Immature natural killer cell (primary cell): ENCODE measurements at regions not wholly inside any gene's neighbourhood (a gene's known extent, or its start where the extent isn't known, plus 50 kb on each side); places are given as distances from the start of the nearest gene placed in this dataset.

Experiments used
- DNase-seq, 3 donors: peaks; one replicate each; pipeline ENCODE4 v3.0.0; 2022; ENCODE audit warnings: mixed read lengths in 1 of 3
- H3K27ac Mint-ChIP-seq, 6 donors: one replicate each; pipeline ENCODE4 v1.8.0; 2020; ENCODE audit warnings: mixed read lengths in 6 of 6, mild to moderate bottlenecking in 5 of 6, inconsistent platforms in 4 of 6, moderate library complexity in 3 of 6
- H3K27me3 Mint-ChIP-seq, 3 donors: one replicate each; pipeline ENCODE4 v1.8.0; 2020 to 2021; ENCODE audit warnings: low read depth in 3 of 3, mild to moderate bottlenecking in 3 of 3, mixed read lengths in 3 of 3, moderate library complexity in 3 of 3, inconsistent platforms in 1 of 3
- H3K36me3 Mint-ChIP-seq, 3 donors: one replicate each; pipeline ENCODE4 v1.8.0; 2020; ENCODE audit warnings: mixed read lengths in 3 of 3, inconsistent platforms in 2 of 3, mild to moderate bottlenecking in 2 of 3
- H3K4me1 Mint-ChIP-seq, 2 donors: one replicate each; pipeline ENCODE4 v1.8.0; 2020; ENCODE audit warnings: inconsistent platforms in 2 of 2, mild to moderate bottlenecking in 2 of 2, mixed read lengths in 2 of 2, moderate library complexity in 1 of 2
- H3K4me3 Mint-ChIP-seq, 5 donors: one replicate each; pipeline ENCODE4 v1.8.0; 2020; ENCODE audit warnings: mild to moderate bottlenecking in 5 of 5, mixed read lengths in 5 of 5, inconsistent platforms in 3 of 5, moderate library complexity in 3 of 5
- H3K9me3 Mint-ChIP-seq, 6 donors: one replicate each; pipeline ENCODE4 v1.8.0; 2020; ENCODE audit warnings: mild to moderate bottlenecking in 6 of 6, mixed read lengths in 6 of 6, inconsistent platforms in 4 of 6, moderate library complexity in 3 of 6

DNA sequence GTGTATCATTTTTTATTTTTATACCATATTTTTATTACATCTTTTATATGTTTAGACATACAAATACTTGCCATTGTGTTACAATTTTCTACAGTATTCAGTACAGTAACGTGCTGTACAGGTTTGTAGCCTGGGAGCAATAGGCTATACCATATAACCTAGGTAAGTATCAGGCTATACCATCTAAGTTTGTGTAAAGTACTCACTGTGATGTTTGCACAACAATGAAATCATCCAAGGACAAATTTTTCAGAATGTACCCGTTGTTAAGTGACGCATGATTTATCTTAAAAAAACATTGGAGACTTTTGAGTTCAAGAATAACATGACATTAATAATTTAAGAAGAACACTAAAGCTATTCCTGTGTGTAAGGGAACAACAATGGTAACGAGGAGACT, 96.0 kb upstream of the LEF1 start:
- H3K9me3 Mint-ChIP-seq: peaks cover 0 to 9% (median 0%) of the 10 kb centered on the region in 6 donors
- peaks cover 0 to 5% (median 3%) of the 10 kb centered on the region in 3 donors for H3K27me3 Mint-ChIP-seq
- H3K36me3 Mint-ChIP-seq: no peaks in the 10 kb centered on the region
- H3K27ac Mint-ChIP-seq: no peak overlapping the region
- DNase-seq: no peak
- no peak overlapping the region for H3K4me3 Mint-ChIP-seq
- no peaks in the 10 kb centered on the region for H3K4me1 Mint-ChIP-seq

DNA sequence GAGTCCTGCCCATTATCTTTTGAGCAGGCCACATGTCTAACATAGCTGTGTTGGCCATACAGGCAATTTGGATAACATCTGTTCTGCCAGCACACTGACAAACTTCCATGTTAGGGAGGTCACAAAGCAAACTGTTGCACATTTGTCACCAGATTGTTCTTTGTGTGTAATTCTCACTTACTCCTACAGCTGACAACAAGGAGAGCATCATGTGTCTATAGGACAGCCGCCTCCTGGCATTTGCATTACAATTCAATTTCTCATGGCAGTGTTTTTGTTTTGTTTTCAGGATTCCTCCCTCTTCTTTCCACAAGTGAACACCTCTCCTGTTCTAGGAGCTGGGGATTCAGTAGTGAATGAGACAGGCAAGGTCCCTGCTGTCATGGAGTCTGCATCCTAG, 94.3 kb upstream of the LEF1 start:
- no peak overlapping the region for H3K4me3 Mint-ChIP-seq
- H3K9me3 Mint-ChIP-seq: peaks cover 0 to 6% (median 0%) of the 10 kb centered on the region in 6 donors
- H3K4me1 Mint-ChIP-seq: no peaks in the 10 kb centered on the region
- peaks cover 0 to 8% (median 4%) of the 10 kb centered on the region in 3 donors for H3K27me3 Mint-ChIP-seq
- H3K36me3 Mint-ChIP-seq: no peaks in the 10 kb centered on the region
- no peak for DNase-seq
- no peak overlapping the region for H3K27ac Mint-ChIP-seq

DNA sequence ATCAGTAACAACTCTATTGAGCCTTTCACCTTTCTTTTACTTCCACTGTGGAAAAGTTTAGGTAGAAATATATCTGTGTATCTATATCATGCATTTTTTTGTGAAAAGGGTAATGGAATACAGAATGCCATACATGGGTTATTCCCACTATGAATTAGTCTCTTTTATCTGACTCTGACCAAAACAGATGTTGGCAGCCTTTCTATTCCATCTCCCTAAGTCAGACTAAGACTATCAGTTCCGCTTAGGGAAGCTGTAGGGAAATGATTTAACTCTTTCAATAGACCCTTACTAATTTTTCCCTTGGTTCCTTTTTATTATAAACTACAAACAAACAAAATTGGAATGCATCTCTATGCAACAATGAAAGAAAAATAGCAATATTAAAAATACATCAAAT, 92.3 kb upstream of the LEF1 start:
- Mint-ChIP-seq H3K9me3 (peaks cover 0 to 6% (median 0%) of the 10 kb centered on the region in 6 donors), H3K27ac (no peak overlapping the region), H3K36me3 (no peaks in the 10 kb centered on the region), H3K27me3 (peaks cover 0 to 5% (median 2%) of the 10 kb centered on the region in 3 donors), H3K4me3 (no peak overlapping the region), H3K4me1 (no peaks in the 10 kb centered on the region)
- DNase-seq: no peak

DNA sequence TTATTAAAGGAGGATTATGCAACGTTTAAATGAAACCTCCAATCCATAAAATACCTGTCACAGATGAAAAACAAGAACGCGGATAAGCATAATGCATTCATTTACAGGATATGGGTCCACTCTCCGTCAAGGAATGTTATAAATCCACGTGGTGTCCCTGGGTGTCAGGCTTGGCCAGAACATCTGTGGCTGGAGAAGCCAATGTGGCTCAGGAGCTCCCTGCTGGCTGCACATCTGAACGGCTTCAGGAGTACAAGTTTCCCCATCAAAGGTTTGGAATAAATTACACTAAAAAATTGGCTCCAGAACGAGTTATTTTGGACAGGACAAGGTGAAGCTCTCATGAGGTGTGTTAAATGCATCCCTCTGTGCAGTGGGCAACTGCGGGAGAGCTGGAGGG, 87.8 kb upstream of the LEF1 start:
- no peak overlapping the region for H3K27ac Mint-ChIP-seq

DNA sequence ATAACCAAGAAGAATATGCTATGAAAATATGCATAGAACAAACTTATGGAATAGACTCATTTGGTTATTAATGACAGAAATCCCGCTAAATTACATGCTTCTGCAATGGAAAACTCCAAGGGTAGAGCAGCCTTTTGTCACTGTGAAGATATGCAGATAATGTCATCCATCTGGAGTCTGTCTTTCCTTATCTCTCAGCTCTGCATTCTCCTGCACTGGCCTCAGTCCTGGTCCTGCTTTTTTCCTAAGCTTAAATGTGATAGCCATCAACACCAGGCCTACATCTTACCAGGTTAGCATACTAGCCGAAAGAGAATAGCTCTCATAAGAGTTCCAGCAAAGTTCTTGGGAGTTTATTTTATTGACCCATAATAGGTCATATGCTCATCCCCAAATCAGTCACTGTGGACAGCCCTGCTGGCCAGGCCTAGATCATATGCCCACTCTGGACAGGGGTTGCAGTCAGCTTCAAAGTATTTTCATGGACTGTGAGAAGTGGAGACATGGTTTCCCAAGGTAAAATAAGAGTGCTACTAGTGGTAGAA, 86.5 kb upstream of the LEF1 start:
- Mint-ChIP-seq H3K36me3 (no peaks in the 10 kb centered on the region), H3K4me1 (no peaks in the 10 kb centered on the region), H3K27me3 (peaks cover 0 to 5% (median 3%) of the 10 kb centered on the region in 3 donors), H3K27ac (no peak overlapping the region), H3K9me3 (no peaks in the 10 kb centered on the region), H3K4me3 (no peak overlapping the region)
- DNase-seq: no peak

More for the DNA sequence above, 87.8 kb upstream of the LEF1 start:
- H3K9me3 Mint-ChIP-seq: no peaks in the 10 kb centered on the region
- H3K36me3 Mint-ChIP-seq: no peaks in the 10 kb centered on the region
- no peaks in the 10 kb centered on the region for H3K4me1 Mint-ChIP-seq
- no peak for DNase-seq
- peaks cover 0 to 5% (median 3%) of the 10 kb centered on the region in 3 donors for H3K27me3 Mint-ChIP-seq
- H3K4me3 Mint-ChIP-seq: no peak overlapping the region

DNA sequence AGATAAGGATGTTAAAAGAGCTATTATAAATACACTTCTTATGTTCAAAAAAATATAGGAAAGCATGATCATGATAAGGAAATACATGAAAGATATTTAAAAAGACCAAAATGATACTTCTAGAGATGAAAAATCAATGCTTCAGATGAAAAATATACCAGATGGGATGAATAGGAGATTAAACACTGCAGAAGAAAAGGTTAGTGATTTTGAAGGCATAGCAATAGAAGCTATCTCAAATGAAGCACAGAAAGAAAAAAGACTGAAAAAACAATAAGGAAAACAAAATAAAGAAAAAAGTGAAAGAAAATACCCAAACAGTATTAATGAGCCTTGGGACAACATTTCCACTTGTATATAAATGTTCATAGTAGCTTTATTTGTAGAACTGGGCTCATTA, 80.7 kb upstream of the LEF1 start:
- H3K27me3 Mint-ChIP-seq: peaks cover 0 to 7% (median 0%) of the 10 kb centered on the region in 3 donors
- no peak for DNase-seq
- no peaks in the 10 kb centered on the region for H3K4me1 Mint-ChIP-seq
- H3K27ac Mint-ChIP-seq: no peak overlapping the region
- H3K9me3 Mint-ChIP-seq: peaks cover 0 to 5% (median 3%) of the 10 kb centered on the region in 6 donors
- H3K4me3 Mint-ChIP-seq: no peak overlapping the region
- H3K36me3 Mint-ChIP-seq: no peaks in the 10 kb centered on the region

DNA sequence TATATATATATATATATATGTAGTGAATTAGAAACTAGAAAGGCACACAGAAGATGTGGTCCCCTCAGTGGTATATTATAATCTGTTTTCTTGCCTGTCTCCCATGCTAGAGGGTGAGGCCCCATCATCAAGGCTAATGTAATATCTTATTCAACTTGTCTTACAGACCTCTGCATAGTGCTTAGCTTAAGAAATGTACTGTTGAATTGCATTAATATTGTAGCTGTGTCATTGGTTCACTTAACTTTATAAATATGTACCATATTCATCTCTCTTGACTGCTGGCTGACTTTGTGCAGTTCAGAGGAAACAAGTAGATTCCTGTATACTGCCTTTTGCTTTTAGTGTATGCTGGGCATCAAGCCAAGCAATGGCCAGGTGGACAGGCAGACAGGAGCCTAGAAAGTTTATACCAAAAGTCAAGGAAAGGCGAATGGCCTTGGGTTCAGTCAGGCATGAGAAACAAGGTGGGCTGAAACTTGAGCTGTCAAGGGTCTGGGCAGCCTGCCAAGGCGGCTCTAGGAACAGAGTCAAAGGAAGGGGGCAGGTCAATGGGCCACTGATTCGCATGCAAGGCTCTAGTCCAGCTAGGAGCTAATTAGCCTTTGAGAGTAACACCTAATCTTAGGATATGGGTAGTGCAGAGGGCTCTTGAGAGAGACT, 78.8 kb upstream of the LEF1 start:
- Mint-ChIP-seq H3K4me1 (no peaks in the 10 kb centered on the region), H3K36me3 (no peaks in the 10 kb centered on the region), H3K27me3 (peaks cover 0 to 4% (median 0%) of the 10 kb centered on the region in 3 donors)

DNA sequence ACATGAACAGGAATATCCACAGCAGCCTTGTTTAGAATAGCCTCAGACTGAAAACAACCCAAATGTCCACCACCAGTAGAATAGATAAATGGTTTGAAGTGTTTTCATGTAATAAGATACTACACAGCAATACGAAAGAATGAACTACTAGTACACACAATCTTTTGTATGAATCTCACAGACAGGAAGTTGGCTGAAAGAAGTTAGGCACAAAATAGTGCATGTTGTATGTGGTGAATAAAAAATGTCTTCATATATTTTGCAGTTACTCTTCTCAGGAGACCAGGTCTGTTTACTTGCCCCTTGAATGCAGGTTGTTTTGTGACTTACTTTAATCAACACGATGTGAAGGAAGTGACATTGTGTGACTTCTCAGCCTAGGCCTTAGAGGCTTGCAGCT, 75.9 kb upstream of the LEF1 start:
- H3K27me3 Mint-ChIP-seq: peaks cover 0 to 2% (median 0%) of the 10 kb centered on the region in 3 donors
- H3K4me1 Mint-ChIP-seq: no peaks in the 10 kb centered on the region
- H3K9me3 Mint-ChIP-seq: peaks cover 0 to 5% (median 2%) of the 10 kb centered on the region in 6 donors
- H3K27ac Mint-ChIP-seq: no peak overlapping the region
- no peak for DNase-seq
- H3K4me3 Mint-ChIP-seq: no peak overlapping the region
- H3K36me3 Mint-ChIP-seq: no peaks in the 10 kb centered on the region

More for the DNA sequence above, 78.8 kb upstream of the LEF1 start:
- Mint-ChIP-seq H3K9me3 (peaks cover 0 to 5% (median 3%) of the 10 kb centered on the region in 6 donors), H3K27ac (no peak overlapping the region), H3K4me3 (no peak overlapping the region)
- no peak for DNase-seq

DNA sequence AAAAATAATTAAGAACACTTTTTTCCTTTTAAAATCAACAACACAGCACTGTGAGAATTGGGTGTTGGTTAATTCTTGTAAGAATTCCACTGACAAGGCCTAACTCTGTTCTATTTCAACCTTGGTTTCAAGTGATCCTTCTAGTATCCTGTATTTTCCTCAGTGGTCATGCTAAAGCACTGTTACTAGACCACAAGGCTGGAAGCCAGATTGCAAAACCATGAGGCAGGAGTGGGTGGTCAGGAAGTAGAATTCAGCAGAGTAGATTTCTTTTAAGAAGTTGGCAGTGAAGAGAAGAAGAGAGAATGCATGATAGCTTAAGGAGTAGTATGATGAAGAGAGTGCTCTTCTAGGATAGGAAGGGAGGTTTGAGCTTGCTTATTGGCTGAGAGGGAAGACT, 71.6 kb upstream of the LEF1 start:
- no peaks in the 10 kb centered on the region for H3K36me3 Mint-ChIP-seq
- no peaks in the 10 kb centered on the region for H3K4me1 Mint-ChIP-seq
- peaks cover 0 to 2% (median 2%) of the 10 kb centered on the region in 3 donors for H3K27me3 Mint-ChIP-seq
- no peak for DNase-seq
- no peak overlapping the region for H3K27ac Mint-ChIP-seq
- H3K9me3 Mint-ChIP-seq: peaks cover 0 to 3% (median 0%) of the 10 kb centered on the region in 6 donors
- no peak overlapping the region for H3K4me3 Mint-ChIP-seq

DNA sequence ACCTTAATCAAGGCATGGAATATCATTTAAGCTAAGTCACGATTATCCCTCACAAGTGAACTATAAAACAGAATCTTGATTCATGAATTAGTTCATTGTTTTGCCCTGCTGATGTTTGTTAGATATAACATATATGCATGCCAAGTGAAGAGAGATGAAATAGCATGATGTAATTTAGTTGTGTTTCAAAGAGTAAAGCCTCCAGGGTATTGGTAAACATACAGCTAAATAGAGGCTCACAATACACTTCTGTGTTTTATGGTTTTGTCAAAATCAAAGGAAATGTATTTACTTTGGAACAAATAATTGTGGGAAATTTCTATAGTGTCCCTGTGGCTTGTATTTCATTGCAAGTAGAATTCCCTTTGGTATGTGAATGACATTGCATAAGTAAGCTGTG, 69.0 kb upstream of the LEF1 start:
- H3K36me3 Mint-ChIP-seq: no peaks in the 10 kb centered on the region
- no peaks in the 10 kb centered on the region for H3K4me1 Mint-ChIP-seq
- peaks cover 0 to 8% (median 0%) of the 10 kb centered on the region in 6 donors for H3K9me3 Mint-ChIP-seq
- peaks cover 3 to 9% (median 7%) of the 10 kb centered on the region in 3 donors for H3K27me3 Mint-ChIP-seq
- no peak for DNase-seq
- no peak overlapping the region for H3K27ac Mint-ChIP-seq
- no peak overlapping the region for H3K4me3 Mint-ChIP-seq

DNA sequence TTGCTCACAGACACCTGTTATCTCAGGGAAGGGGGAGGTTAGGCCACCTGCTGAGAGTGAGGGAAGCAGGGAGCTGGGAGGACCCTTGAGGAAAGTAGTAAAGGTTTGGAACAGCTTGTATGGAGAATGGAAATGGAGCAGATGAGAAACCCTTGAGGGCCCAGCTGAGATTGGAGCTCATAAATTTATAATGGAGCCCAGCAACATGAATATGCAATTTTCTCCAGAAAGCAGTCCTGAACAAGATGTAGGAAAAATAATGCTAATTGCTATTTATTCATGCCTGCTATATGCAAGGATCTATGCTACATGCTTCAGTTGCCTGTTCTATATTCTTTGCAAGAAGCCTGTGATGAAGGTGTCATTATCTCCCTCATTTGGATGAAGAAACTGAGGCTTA, 67.5 kb upstream of the LEF1 start:
- Mint-ChIP-seq H3K4me1 (no peaks in the 10 kb centered on the region), H3K27me3 (peaks cover 6 to 9% (median 7%) of the 10 kb centered on the region in 3 donors), H3K4me3 (no peak overlapping the region), H3K27ac (no peak overlapping the region), H3K9me3 (peaks cover 0 to 8% (median 0%) of the 10 kb centered on the region in 6 donors), H3K36me3 (no peaks in the 10 kb centered on the region)
- no peak for DNase-seq

DNA sequence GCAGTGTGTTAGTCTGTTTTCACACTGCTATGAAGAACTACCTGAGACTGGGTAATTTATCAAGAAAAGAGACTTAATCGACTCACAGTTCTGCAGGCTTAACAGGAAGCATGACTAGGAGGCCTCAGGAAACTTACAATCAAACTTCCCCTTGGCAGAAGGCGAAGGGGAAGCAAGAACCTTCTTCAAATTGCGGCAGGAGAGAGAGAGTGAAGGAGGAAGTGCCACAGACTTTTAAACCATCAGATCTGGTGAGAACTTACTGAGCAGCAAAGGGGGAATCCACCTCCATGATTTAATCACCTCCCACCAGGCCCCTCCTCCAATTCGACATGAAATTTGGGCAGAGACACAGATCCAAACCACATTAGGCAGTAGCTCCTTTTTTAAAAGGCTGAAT, 59.2 kb upstream of the LEF1 start:
- Mint-ChIP-seq H3K27me3 (peaks cover 0 to 4% (median 0%) of the 10 kb centered on the region in 3 donors), H3K4me1 (no peaks in the 10 kb centered on the region), H3K9me3 (peaks cover 0 to 4% (median 0%) of the 10 kb centered on the region in 6 donors), H3K4me3 (no peak overlapping the region), H3K27ac (no peak overlapping the region), H3K36me3 (no peaks in the 10 kb centered on the region)
- DNase-seq: no peak

DNA sequence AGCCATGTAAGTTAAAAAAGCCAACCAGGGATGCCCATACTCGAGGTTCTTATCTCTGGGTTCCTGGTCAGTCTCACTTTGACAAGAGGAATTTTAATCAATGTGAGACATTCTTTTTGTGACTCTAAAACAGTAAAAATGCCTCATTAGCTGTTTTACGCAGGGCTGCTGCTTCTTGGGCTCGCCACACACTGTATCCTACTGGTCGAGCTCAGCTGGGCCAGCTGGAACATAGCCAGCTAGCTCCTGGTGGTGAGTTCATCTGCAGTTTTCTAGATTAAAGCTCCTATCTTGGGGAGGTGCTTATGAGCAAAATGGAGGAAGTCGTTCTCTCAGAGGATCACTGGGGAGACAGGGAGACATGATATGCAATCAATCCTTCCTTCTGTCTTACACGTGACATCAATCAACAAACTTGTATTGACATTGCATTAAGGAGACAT, 55.9 kb upstream of the LEF1 start:
- Mint-ChIP-seq H3K36me3 (no peaks in the 10 kb centered on the region), H3K4me1 (no peaks in the 10 kb centered on the region), H3K9me3 (peaks cover 0 to 3% (median 0%) of the 10 kb centered on the region in 6 donors), H3K27ac (no peak overlapping the region), H3K27me3 (peaks cover 0 to 4% (median 0%) of the 10 kb centered on the region in 3 donors), H3K4me3 (no peak overlapping the region)
- no peak for DNase-seq

DNA sequence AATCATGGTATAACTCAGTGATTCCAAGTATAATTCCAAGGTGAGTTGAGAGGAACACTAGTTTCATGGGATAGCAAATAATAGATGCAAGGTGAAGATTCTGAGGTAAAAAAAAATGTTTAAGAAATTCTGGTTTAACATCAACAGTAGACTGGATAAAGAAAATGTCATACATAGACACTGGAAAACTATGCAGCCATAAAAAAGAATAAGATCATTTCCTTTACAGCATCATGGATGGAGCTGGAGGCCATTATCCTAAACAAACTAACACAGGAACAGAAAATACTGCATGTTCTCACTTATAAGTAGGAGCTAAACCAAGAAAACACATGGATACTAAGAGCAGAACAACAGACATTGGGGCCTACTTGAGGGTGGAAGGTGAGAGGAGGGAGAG, 54.6 kb upstream of the LEF1 start:
- no peak overlapping the region for H3K4me3 Mint-ChIP-seq
- H3K27me3 Mint-ChIP-seq: peaks cover 0 to 7% (median 0%) of the 10 kb centered on the region in 3 donors
- no peak for DNase-seq
- no peaks in the 10 kb centered on the region for H3K36me3 Mint-ChIP-seq
- H3K27ac Mint-ChIP-seq: no peak overlapping the region
- H3K9me3 Mint-ChIP-seq: no peaks in the 10 kb centered on the region
- no peaks in the 10 kb centered on the region for H3K4me1 Mint-ChIP-seq

DNA sequence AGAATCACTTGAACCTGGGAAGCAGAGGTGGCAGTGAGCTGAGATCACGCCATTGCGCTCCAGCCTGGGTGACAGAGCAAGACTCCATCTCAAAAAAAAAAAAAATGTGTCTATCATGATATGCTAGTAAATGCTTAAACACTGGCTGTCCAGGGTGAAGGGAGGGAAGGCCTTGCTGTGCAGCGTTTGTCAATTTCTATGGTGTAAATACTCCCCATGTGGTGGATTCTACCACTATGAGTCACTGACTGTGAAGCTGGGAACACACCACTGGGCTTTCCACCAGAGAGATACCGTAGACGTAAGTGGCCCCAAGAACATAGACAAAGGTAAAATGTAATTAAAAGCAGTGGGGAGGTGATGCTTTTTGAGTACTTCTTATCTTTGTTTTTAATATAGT, 51.3 kb upstream of the LEF1 start:
- Mint-ChIP-seq H3K27me3 (peaks cover 0 to 12% (median 1%) of the 10 kb centered on the region in 3 donors), H3K9me3 (no peaks in the 10 kb centered on the region), H3K36me3 (no peaks in the 10 kb centered on the region), H3K4me1 (no peaks in the 10 kb centered on the region), H3K27ac (no peak overlapping the region), H3K4me3 (no peak overlapping the region)
- DNase-seq: no peak
